HFF-Myc (cell line): ENCODE measurements at regions not wholly inside any gene's neighbourhood (a gene's known extent, or its start where the extent isn't known, plus 50 kb on each side); places are given as distances from the start of the nearest gene placed in this dataset.

Source experiments
- DNase-seq: peaks from one replicate; pipeline ENCODE4 v3.0.0-alpha.2; 2011; ENCODE audit warnings: low read depth; ENCODE audit errors: extremely low read depth
- H3K4me3 ChIP-seq: replicated peaks from 2 replicates; pipeline ENCODE4 v1.5.1; 2011; ENCODE audit warnings: low read depth, mild to moderate bottlenecking, control low read depth, low read length
- CTCF ChIP-seq: IDR thresholded peaks from 2 replicates; pipeline ENCODE4 v1.5.1; 2012; ENCODE audit warnings: mild to moderate bottlenecking, low read depth, low read length, control low read depth; ENCODE audit errors: missing control alignments

- TF ChIP-seq CTCF, result no peak
- DNase-seq, result no peak
- no peak overlapping the region for H3K4me3 ChIP-seq
These were observed 822.4 kb downstream of the VGLL3 start for GRCh38 chr3:86168512-86168911.

- TF ChIP-seq CTCF, result no peak
- DNase-seq, result no peak
- H3K4me3 ChIP-seq, result no peak overlapping the region
These were observed 828.4 kb downstream of the VGLL3 start for GRCh38 chr3:86162521-86162920.

GRCh38 chr3:86161493-86161892 lies 829.5 kb downstream of the VGLL3 start:
- H3K4me3 ChIP-seq, result no peak overlapping the region
- TF ChIP-seq CTCF, result no peak
- DNase-seq, result no peak

GRCh38 chr3:86152620-86153019 lies 838.3 kb downstream of the VGLL3 start:
- no peak for TF ChIP-seq CTCF
- H3K4me3 ChIP-seq, result no peak overlapping the region
- no peak for DNase-seq

GRCh38 chr3:86149054-86149453 lies 841.9 kb downstream of the VGLL3 start:
- no peak for DNase-seq
- no peak overlapping the region for H3K4me3 ChIP-seq
- no peak for TF ChIP-seq CTCF

- no peak for DNase-seq
- TF ChIP-seq CTCF, result no peak
- H3K4me3 ChIP-seq, result no peak overlapping the region
These were observed 843.8 kb downstream of the VGLL3 start for GRCh38 chr3:86147119-86147518.

- DNase-seq, result no peak
- TF ChIP-seq CTCF, result no peak
- no peak overlapping the region for H3K4me3 ChIP-seq
These were observed 864.4 kb downstream of the VGLL3 start for GRCh38 chr3:86126552-86126951.
